ENCODE measurements at regions not wholly inside any gene's neighbourhood (a gene's known extent, or its start where the extent isn't known, plus 50 kb on each side); places are given as distances from the start of the nearest gene placed in this dataset.

- H2AK5ac ChIP-seq (ENCODE audit: insufficient read length, low read length), result no peak overlapping the region
- no peak overlapping the region for H4K8ac ChIP-seq (replicated peaks; ENCODE audit: insufficient read length, low read depth, low read length)
- Mint-ChIP-seq H3K36me3 (ENCODE audit: insufficient read depth in 1 of 3, low read depth in 3 of 3) (peaks cover 0 to 5% (median 1%) of the 10 kb centered on the region in 3 experiments; a peak in 3 of 7 replicates), H3K4me3 (no peak overlapping the region), H3K27me3 (ENCODE audit: low read depth) (no peaks in the 10 kb centered on the region; the same call in 1 of the 2 replicates), H3K4me1 (peaks cover 3 to 5% of the 10 kb centered on the region in 2 experiments; a peak in 3 of 4 replicates), H3K27ac (no peak overlapping the region), H3K9me3 (peaks cover 0 to 1% of the 10 kb centered on the region in 2 experiments; a peak in 2 of 5 replicates)
- no peaks in the 10 kb centered on the region for H3K79me1 ChIP-seq (ENCODE audit: insufficient read depth, low read depth, low read length, poor library complexity, severe bottlenecking)
- H3K56ac ChIP-seq (ENCODE audit: insufficient read length, low read depth, low read length), result no peak overlapping the region
- H3K23me2 ChIP-seq (ENCODE audit: insufficient read length, low read depth, low read length, poor library complexity, severe bottlenecking), result no peaks in the 10 kb centered on the region
- no peak overlapping the region for H3K4me2 ChIP-seq (ENCODE audit: insufficient read depth, insufficient read length, low read length)
- H3K4ac ChIP-seq (ENCODE audit: low read depth, low read length), result no peak overlapping the region
- H2BK120ac ChIP-seq (ENCODE audit: low read depth, low read length, poor library complexity, severe bottlenecking), result no peak overlapping the region
- no peaks in the 10 kb centered on the region for H3K27me3 ChIP-seq (ENCODE audit: insufficient read depth, low read length)
- no peaks in the 10 kb centered on the region for H3K79me2 ChIP-seq (ENCODE audit: insufficient read depth, low read length)
- H3K27ac ChIP-seq (ENCODE audit: insufficient read length, low read depth, low read length), result no peak overlapping the region
- no peaks in the 10 kb centered on the region for H4K20me1 ChIP-seq (ENCODE audit: control insufficient read depth, insufficient read depth, insufficient read length)
- H3K18ac ChIP-seq (ENCODE audit: insufficient read length, low read depth, low read length), result no peak overlapping the region
- no peak overlapping the region for H3K23ac ChIP-seq (ENCODE audit: insufficient read length, low read depth, low read length)
- H2BK5ac ChIP-seq (ENCODE audit: insufficient read length, low read length), result no peak overlapping the region
- H4K5ac ChIP-seq (ENCODE audit: insufficient read length, low read depth, low read length), result no peak overlapping the region
- no peak overlapping the region for H3K9ac ChIP-seq (ENCODE audit: extremely low read depth, insufficient read length, low read length)
- H2AFZ ChIP-seq (ENCODE audit: low read length), result no peak overlapping the region
- TF ChIP-seq CTCF (conservative IDR thresholded peaks at IDR 0.05), result no peak
- no peak overlapping the region for H2BK12ac ChIP-seq (ENCODE audit: insufficient read length, low read depth, low read length)
- no peak overlapping the region for H2BK20ac ChIP-seq (ENCODE audit: low read depth, low read length, poor library complexity, severe bottlenecking)
- H3K9me3 ChIP-seq (ENCODE audit: control insufficient read depth, low read depth, low read length), result no peaks in the 10 kb centered on the region
- no peak overlapping the region for H3T11ph ChIP-seq (ENCODE audit: low read length)
- WGBS (ENCODE audit: extremely low coverage, insufficient read length, low lambda C conversion rate), result no CpG with 5 or more reads among the region's 6 CpGs
- no peak overlapping the region for H2BK15ac ChIP-seq (ENCODE audit: low read depth, low read length)
- H3K4me1 ChIP-seq (ENCODE audit: insufficient read depth, low read length), result no peaks in the 10 kb centered on the region; the same call in 1 of the 2 replicates
- no peak overlapping the region for H4K91ac ChIP-seq (ENCODE audit: insufficient read length, low read depth, low read length)
- DNase-seq, result no peak
- H3K14ac ChIP-seq (ENCODE audit: insufficient read depth, low read length), result no peak overlapping the region
These were observed 86.1 kb upstream of the LMO4 start for GRCh38 chr1:87242445-87243185.
